Gastroesophageal sphincter (tissue), 4 donors: ENCODE measurements at regions not wholly inside any gene's neighbourhood (a gene's known extent, or its start where the extent isn't known, plus 50 kb on each side); places are given as distances from the start of the nearest gene placed in this dataset.

Source experiments
- ATAC-seq: fragments of 150-250 bp; one replicate; pipeline ENCODE4 v1.9.1; 2016; ENCODE audit warnings: mild to moderate bottlenecking, moderate library complexity
- H3K27ac ChIP-seq, 4 donors: fragments of 200-600 bp; sonication (generic) in 3 of 4; 1 replicate in 3 of 4; 2 replicates in 1 of 4; pipeline ENCODE4 v1.5.1; 2016 to 2019
- H3K27me3 ChIP-seq: fragments of 200-600 bp; sonication (generic); one replicate; pipeline ENCODE4 v1.5.1; 2019
- H3K36me3 ChIP-seq, 2 donors: fragments of 200-600 bp; sonication (generic); one replicate each; pipeline ENCODE4 v1.5.1; 2019; ENCODE audit warnings: control low read depth in 1 of 2
- H3K4me1 ChIP-seq, 3 donors: fragments of 200-600 bp; sonication (generic); 1 replicate in 2 of 3; 2 replicates in 1 of 3; pipeline ENCODE4 v1.5.1; 2016 to 2019; ENCODE audit warnings: control low read depth in 2 of 3
- H3K4me3 ChIP-seq, 2 donors: fragments of 200-600 bp; sonication (generic); one replicate each; pipeline ENCODE4 v1.5.1; 2019; ENCODE audit warnings: mild to moderate bottlenecking in 1 of 2, moderate library complexity in 1 of 2
- H3K9me3 ChIP-seq, 3 donors: fragments of 200-600 bp; sonication (generic); one replicate each; pipeline ENCODE4 v1.5.1; 2017 to 2019; ENCODE audit warnings: control low read depth in 2 of 3
- CTCF ChIP-seq, 4 experiments: fragments of 200-600 bp in 2 of 4; fragments of 450-650 bp in 2 of 4; sonication (generic) in 1 of 4; IDR thresholded peaks; one replicate each; pipeline ENCODE4 v1.5.1; 2017 to 2019; ENCODE audit warnings: antibody characterized with exemption in 4 of 4, mild to moderate bottlenecking in 2 of 4, moderate library complexity in 2 of 4
- EP300 ChIP-seq: sonication (generic); formaldehyde crosslinking; IDR thresholded peaks from one replicate; pipeline ENCODE4 v1.6.1; 2017; ENCODE audit warnings: antibody characterized with exemption, mild to moderate bottlenecking
- POLR2A ChIP-seq, 2 donors: fragments of 450-650 bp; IDR thresholded peaks; one replicate each; pipeline ENCODE4 v1.6.1; 2017; ENCODE audit warnings: antibody characterized with exemption in 2 of 2, mild to moderate bottlenecking in 2 of 2, moderate library complexity in 1 of 2
- POLR2AphosphoS5 ChIP-seq: sonication (generic); formaldehyde crosslinking; IDR thresholded peaks from one replicate; pipeline ENCODE4 v1.6.1; 2017; ENCODE audit warnings: antibody characterized with exemption
- WGBS, 2 donors: methylation state at CpG; one replicate each; pipeline ENCODE4 v1.1.5; 2018; ENCODE audit warnings: low coverage in 1 of 2; 5-methylcytosine and 5-hydroxymethylcytosine counted together

GRCh38 chr5:93807846-93808245 lies 66.4 kb upstream of the POU5F2 start:
- H3K36me3 ChIP-seq: no peaks in the 10 kb centered on the region
- no peaks in the 10 kb centered on the region for H3K4me1 ChIP-seq
- no peak overlapping the region for H3K27ac ChIP-seq
- no peak for TF ChIP-seq EP300
- no peak for TF ChIP-seq CTCF (IDR thresholded peaks at IDR 0.05)
- no peak for TF ChIP-seq POLR2A (IDR thresholded peaks at IDR 0.05)
- no peak for TF ChIP-seq POLR2AphosphoS5
- ATAC-seq: no peak
- H3K4me3 ChIP-seq: no peak overlapping the region
- H3K9me3 ChIP-seq: no peaks in the 10 kb centered on the region
- no peaks in the 10 kb centered on the region for H3K27me3 ChIP-seq
- 93 to 100% methylated on average over 5 to 6 of the region's 6 CpGs for WGBS, 2 donors

DNA sequence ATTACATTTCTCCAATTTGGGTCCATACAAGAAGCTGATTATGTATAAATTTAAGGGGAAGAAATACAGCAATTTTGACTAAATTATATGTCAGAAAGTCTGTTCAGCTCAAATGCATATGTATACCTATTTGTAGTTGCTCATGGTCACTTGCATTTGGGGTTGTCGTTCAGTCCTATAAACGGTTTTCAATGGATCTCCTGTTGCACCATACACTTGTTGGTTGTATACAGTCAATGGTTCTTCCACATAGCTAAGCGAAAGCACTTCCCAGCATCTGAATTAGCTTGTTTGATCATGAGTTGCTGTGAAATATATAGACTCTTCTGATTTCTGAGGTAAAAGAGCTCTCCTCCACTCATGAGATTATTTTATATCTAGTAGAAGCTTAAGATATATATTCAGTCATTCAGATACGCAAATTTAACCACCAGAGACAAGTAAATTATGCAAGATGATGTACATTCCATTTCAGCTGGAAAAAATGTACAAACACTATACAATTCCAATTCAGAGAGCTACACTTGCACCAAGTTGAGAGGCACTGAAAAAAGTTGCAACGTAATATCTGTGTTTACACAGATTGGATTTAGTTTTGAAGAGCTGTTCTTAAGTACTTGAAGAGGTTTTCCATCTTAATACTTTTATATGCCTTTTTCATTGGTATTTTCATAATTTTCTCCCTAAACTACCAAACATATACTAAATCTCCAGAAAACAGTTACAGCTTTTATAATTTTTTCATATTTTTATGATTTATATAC lies 64.4 kb upstream of the POU5F2 start:
- H3K36me3 ChIP-seq: no peaks in the 10 kb centered on the region
- no peak for TF ChIP-seq POLR2AphosphoS5
- no peak for TF ChIP-seq CTCF (IDR thresholded peaks at IDR 0.05)
- TF ChIP-seq EP300: no peak
- no peak for TF ChIP-seq POLR2A (IDR thresholded peaks at IDR 0.05)
- H3K9me3 ChIP-seq: no peaks in the 10 kb centered on the region
- peaks cover 0 to 9% (median 0%) of the 10 kb centered on the region in 3 donors for H3K4me1 ChIP-seq
- no peak overlapping the region for H3K27ac ChIP-seq
- WGBS, 2 donors: 86 to 88% methylated on average over 5 of the region's 5 CpGs
- no peak for ATAC-seq
- H3K4me3 ChIP-seq: no peak overlapping the region
- no peaks in the 10 kb centered on the region for H3K27me3 ChIP-seq

DNA sequence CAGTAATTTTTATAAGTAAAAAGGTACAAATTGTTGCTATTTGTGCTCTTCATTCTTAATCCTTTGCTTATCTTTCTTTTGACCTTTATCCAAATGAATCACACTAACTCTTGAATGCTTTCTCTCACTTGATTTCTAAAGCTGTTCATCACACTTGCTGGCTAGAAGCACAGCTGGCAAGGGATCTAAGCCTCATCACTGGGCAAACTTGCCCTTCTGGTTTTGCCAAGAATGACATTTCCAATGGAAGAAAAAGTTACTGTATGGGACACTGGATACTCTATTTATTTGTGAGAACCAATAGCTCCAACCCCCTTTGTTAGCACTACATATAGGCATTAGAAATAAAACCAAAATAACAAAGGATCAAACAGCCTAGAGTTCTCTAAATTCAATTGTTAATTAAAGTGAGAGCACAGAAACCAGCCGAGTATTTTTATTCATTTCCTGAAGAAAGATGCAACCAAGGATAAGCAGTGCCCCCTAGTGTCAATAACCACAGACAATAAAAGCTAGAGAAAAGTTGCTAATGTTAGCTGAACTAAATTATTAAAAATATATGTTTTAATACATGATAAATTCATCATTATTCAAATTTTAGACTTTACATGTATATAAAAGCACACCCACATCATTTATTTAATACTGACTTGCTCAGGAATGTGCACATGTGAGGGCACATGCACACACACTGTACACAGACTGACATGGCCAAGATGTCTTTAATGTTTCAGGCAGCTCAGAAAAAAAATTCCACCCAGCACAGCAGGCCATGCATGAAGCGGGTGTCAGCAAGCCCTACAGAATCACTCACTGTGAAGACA lies 59.8 kb upstream of the POU5F2 start:
- WGBS, 2 donors: 6 to 23% methylated on average over 2 of the region's 2 CpGs
- TF ChIP-seq EP300 (no peak), CTCF (IDR thresholded peaks at IDR 0.05) (peak; percentile 53 to 68 (median 64))
- peaks cover 0 to 13% (median 0%) of the 10 kb centered on the region in 3 donors for H3K4me1 ChIP-seq
- no peak for ATAC-seq
- no peaks in the 10 kb centered on the region for H3K27me3 ChIP-seq
- H3K9me3 ChIP-seq: no peaks in the 10 kb centered on the region
- H3K4me3 ChIP-seq: no peak overlapping the region
- H3K27ac ChIP-seq: no peak overlapping the region
- no peaks in the 10 kb centered on the region for H3K36me3 ChIP-seq

GRCh38 chr5:93794954-93795353 lies 53.6 kb upstream of the POU5F2 start:
- ATAC-seq: no peak
- no peaks in the 10 kb centered on the region for H3K27me3 ChIP-seq
- H3K27ac ChIP-seq: no peak overlapping the region
- no peak overlapping the region for H3K4me3 ChIP-seq
- no peaks in the 10 kb centered on the region for H3K4me1 ChIP-seq
- no peak for TF ChIP-seq CTCF (IDR thresholded peaks at IDR 0.05)
- TF ChIP-seq POLR2A (IDR thresholded peaks at IDR 0.05): no peak
- no peak for TF ChIP-seq EP300
- TF ChIP-seq POLR2AphosphoS5: no peak
- peaks cover 0 to 11% of the 10 kb centered on the region in 2 donors for H3K36me3 ChIP-seq
- no peaks in the 10 kb centered on the region for H3K9me3 ChIP-seq
- WGBS, 2 donors: 100% methylated on average over 1 of the region's 5 CpGs; no CpG with 5 or more reads in 1 of the 2 donors
